ENCODE measurements at regions not wholly inside any gene's neighbourhood (a gene's known extent, or its start where the extent isn't known, plus 50 kb on each side); places are given as distances from the start of the nearest gene placed in this dataset.

DNA sequence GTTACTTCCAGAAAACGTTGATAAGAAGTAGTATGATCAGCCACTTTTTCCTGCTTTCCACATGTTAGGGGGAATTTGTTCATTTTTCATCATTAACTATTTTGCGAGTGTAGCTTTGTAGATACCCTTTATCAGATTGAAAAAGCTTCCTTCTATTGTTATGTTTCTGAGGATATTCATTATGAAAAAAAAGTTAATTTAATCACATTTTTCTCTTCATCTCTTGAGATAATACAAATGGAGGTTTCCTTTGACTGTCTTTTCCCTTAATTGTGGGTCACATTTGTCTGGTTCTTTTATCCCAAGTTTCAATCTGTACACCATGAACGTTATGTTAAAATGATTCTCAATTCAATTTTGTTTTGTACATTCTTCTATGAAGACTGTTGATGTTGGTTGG is 875.7 kb downstream of the SLC6A15 start (continued):
- TF ChIP-seq CTBP2 (IDR thresholded peaks at IDR 0.05; ENCODE audit: borderline replicate concordance, insufficient read depth, insufficient read length, low read length) (no peak), MAX (IDR thresholded peaks at IDR 0.05) (no peak), HDAC6 (IDR thresholded peaks at IDR 0.05; ENCODE audit: low read depth, low read length) (no peak), SIRT6 (IDR thresholded peaks at IDR 0.05; ENCODE audit: low read length) (no peak), SP2 (IDR thresholded peaks at IDR 0.05; ENCODE audit: low read length) (no peak), RFX5 (IDR thresholded peaks at IDR 0.05; ENCODE audit: borderline replicate concordance, low read depth, low read length) (no peak), KDM1A (IDR thresholded peaks at IDR 0.05; ENCODE audit: borderline replicate concordance, low read length) (no peak)
- TF ChIP-seq, protein P1, sequence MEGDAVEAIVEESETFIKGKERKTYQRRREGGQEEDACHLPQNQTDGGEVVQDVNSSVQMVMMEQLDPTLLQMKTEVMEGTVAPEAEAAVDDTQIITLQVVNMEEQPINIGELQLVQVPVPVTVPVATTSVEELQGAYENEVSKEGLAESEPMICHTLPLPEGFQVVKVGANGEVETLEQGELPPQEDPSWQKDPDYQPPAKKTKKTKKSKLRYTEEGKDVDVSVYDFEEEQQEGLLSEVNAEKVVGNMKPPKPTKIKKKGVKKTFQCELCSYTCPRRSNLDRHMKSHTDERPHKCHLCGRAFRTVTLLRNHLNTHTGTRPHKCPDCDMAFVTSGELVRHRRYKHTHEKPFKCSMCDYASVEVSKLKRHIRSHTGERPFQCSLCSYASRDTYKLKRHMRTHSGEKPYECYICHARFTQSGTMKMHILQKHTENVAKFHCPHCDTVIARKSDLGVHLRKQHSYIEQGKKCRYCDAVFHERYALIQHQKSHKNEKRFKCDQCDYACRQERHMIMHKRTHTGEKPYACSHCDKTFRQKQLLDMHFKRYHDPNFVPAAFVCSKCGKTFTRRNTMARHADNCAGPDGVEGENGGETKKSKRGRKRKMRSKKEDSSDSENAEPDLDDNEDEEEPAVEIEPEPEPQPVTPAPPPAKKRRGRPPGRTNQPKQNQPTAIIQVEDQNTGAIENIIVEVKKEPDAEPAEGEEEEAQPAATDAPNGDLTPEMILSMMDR (IDR thresholded peaks at IDR 0.05; ENCODE audit: control extremely low read depth in 1 of 3, insufficient read depth in 1 of 3, low read depth in 1 of 3, low read length in 3 of 3): no peak

Data from H1 (cell line).